Spinal cord (tissue), 9 donors: ENCODE measurements at regions not wholly inside any gene's neighbourhood (a gene's known extent, or its start where the extent isn't known, plus 50 kb on each side); places are given as distances from the start of the nearest gene placed in this dataset.

Source experiments
- DNase-seq, 6 donors: peaks; one replicate each; pipeline versions ENCODE4 v3.0.0 to v3.0.0-alpha.2; 2013 to 2015; ENCODE audit warnings: low spot score in 6 of 6, low read depth in 4 of 6
- H3K27ac ChIP-seq: one replicate; pipeline ENCODE4 v1.5.1; 2013; ENCODE audit warnings: low read depth, low read length, control low read depth
- H3K27me3 ChIP-seq: one replicate; pipeline ENCODE4 v1.6.1; 2013; ENCODE audit warnings: low read length; ENCODE audit not compliant: control insufficient read depth, insufficient read depth
- H3K36me3 ChIP-seq: one replicate; pipeline ENCODE4 v1.6.1; 2013; ENCODE audit warnings: low read length; ENCODE audit not compliant: control insufficient read depth, insufficient read depth
- H3K4me1 ChIP-seq: one replicate; pipeline ENCODE4 v1.6.1; 2013; ENCODE audit warnings: low read length; ENCODE audit not compliant: control insufficient read depth, insufficient read depth
- H3K4me3 ChIP-seq: one replicate; pipeline ENCODE4 v1.5.1; 2013; ENCODE audit warnings: low read depth, low read length, control low read depth
- H3K9me3 ChIP-seq: one replicate; pipeline ENCODE4 v1.6.1; 2013; ENCODE audit warnings: low read length; ENCODE audit not compliant: control insufficient read depth, insufficient read depth
- WGBS: methylation state at CpG from one replicate; pipeline ENCODE4 v1.1.5; 2013; ENCODE audit warnings: missing lambda C conversion rate; ENCODE audit not compliant: insufficient coverage; 5-methylcytosine and 5-hydroxymethylcytosine counted together
- donor health status: healthy.

DNA sequence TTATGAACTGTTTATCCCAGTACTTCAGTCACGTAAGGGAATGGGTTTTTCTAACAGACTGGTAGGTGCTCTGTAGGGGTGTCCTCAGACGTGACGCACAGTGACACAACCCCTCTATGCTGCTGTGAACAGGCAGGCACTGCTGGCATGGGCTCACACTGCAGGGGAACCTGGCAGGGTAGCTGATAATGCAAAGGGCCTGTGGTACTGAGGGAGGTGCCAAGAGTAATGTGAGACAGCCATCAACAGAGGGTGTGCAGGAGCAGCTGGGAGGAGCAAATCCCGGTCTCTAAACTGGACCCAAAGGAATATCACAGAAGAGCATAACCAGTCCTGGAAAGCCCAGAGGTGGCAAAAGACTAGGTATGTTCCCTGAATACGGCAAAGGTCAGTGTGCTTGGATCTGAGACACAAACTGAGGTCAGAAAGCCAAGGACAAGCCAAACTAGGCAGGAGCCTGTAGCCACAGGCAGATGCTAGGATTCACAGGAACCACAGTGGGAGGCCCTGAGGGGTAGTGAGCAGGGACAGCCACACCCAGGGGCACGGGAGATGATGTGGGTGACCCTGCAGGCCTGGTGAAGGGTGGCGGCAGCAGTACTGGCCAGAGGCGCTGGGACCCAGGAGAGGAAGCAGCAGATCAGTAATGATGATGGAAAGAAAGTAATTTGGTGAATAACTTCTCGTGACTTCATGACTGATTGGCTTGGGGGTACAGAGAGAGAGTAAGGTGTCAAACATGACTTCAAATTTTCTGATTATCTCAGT, 248.1 kb upstream of the CHRNA7 start:
- Histone ChIP-seq H3K27me3 (no peaks in the 10 kb centered on the region), H3K4me1 (no peaks in the 10 kb centered on the region), H3K27ac (no peak overlapping the region), H3K9me3 (no peaks in the 10 kb centered on the region), H3K4me3 (no peak overlapping the region), H3K36me3 (no peaks in the 10 kb centered on the region)
- WGBS = 89% methylated on average over 7 of the region's 9 CpGs
- no peak for DNase-seq

DNA sequence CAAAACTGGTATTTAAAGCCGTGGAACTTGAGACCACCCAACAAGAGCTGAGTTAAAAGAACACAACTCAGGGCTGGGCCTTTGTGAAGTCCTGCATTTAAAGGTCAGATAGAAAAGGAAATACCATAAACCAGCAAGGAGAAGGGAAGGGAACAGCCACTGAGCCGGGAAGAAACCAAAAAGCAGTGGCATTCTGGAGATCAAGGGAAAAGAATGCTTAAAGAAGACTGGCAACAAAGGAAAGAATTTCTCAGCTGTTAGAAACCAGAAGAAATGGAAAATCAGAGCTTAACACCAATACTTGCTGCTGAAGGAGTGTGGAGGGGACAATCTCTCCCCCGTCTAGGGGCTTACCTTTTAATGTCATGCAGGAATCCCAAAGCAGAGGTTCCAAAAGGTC, 247.4 kb upstream of the CHRNA7 start:
- Histone ChIP-seq H3K9me3 (no peaks in the 10 kb centered on the region), H3K4me1 (no peaks in the 10 kb centered on the region), H3K36me3 (no peaks in the 10 kb centered on the region), H3K27ac (no peak overlapping the region), H3K27me3 (no peaks in the 10 kb centered on the region), H3K4me3 (no peak overlapping the region)
- no peak for DNase-seq
- WGBS = 73% methylated on average over 2 of the region's 3 CpGs

DNA sequence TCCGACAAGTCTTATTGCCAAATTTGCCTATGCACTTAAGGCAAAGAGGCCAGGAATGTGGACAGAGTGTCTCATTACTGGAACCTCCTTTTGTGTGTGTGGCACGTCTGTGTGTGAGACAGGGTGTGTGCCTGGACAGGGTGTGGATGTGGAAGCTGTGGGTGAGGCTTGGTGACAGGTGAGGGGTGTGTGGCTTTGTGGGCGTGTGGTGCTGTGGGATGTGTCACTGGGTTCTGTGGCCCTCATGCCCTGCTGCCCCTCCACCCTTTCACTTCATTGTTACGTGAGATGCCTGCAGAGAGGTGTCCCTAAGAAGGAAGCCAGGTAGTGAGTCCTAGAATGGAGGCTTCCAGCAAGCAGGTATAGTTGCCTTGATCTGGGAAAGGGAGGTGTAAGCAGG, 244.0 kb upstream of the CHRNA7 start:
- Histone ChIP-seq H3K27ac (no peak overlapping the region), H3K36me3 (no peaks in the 10 kb centered on the region), H3K9me3 (no peaks in the 10 kb centered on the region), H3K4me3 (no peak overlapping the region), H3K27me3 (no peaks in the 10 kb centered on the region), H3K4me1 (no peaks in the 10 kb centered on the region)
- no peak for DNase-seq
- WGBS = 100% methylated on average over 2 of the region's 4 CpGs

DNA sequence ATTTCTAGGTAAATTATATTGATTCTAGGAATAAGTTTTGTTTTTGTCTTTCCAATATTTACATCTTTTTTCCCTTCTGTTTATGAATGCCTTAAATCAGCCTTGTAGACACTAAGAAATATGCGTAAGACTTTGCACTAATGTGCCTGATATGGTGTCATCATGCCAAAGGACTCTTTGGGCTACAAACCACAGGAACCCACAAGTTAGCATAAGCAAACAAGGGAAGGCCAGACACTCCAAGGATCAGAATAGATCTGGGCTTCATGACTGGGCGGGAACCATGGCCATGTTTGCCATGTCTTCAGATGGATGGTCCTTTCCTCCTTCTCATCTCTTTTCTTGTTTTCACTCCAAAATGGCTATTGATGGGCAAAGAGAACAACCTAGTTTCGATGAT, 242.2 kb upstream of the CHRNA7 start:
- no peak for DNase-seq
- no peak overlapping the region for H3K27ac ChIP-seq
- WGBS = 94% methylated on average over 2 of the region's 3 CpGs
- no peak overlapping the region for H3K4me3 ChIP-seq
- H3K27me3 ChIP-seq = no peaks in the 10 kb centered on the region
- no peaks in the 10 kb centered on the region for H3K4me1 ChIP-seq
- H3K36me3 ChIP-seq = no peaks in the 10 kb centered on the region
- no peaks in the 10 kb centered on the region for H3K9me3 ChIP-seq

DNA sequence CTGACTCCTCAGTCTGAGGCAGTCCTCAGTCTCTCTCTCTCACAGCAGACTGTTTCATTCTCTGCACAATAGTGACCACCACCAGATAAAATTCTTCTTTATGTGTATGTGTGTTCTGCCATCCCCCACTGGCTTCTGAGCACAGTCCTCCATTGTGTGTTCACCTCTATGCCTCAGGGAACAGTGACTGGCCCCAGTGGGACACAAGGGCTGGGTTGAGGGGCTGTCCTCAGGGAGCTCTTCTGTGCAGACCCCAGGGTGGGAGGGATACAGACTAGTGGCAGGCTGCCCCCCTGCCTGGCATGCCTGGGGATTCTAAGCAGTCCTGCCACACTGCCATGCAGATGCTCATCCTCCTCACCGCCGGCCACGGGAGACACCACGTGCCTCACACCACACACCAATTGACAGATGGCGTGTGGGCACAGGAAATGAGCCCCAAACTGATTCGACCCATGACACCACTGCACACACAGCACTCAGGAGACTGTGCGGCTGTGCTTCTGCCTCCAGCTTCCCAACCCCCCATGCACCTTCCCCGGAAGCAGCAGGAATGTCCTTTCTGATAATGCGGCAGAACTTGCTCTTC, 237.6 kb upstream of the CHRNA7 start:
- no peaks in the 10 kb centered on the region for H3K4me1 ChIP-seq
- no peak overlapping the region for H3K27ac ChIP-seq
- H3K27me3 ChIP-seq = no peaks in the 10 kb centered on the region
- DNase-seq = no peak
- WGBS = 89% methylated on average over 9 of the region's 9 CpGs
- no peaks in the 10 kb centered on the region for H3K36me3 ChIP-seq
- no peaks in the 10 kb centered on the region for H3K9me3 ChIP-seq
- no peak overlapping the region for H3K4me3 ChIP-seq

DNA sequence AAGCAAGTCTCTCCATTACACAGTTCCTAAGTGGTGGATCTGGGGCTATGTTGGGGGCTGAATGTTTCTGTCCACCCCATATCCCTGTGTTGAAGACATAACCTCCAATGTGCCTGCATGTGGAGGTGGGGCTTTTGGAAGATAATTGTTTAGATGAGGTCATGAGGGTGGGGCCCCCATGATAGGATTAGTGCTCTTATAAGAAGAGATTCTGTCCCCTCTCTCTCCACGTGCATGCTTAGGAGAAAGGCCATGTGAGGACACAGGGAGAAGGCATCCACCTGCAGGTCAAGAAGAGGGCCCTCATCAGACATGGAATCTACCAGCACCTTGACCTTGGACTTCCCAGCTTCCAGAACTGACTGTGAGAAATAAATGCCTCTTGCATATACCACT, 231.0 kb upstream of the CHRNA7 start:
- H3K4me3 ChIP-seq = no peak overlapping the region
- no peaks in the 10 kb centered on the region for H3K27me3 ChIP-seq
- DNase-seq = no peak
- no peak overlapping the region for H3K27ac ChIP-seq
- 100% methylated on average over 1 of the region's 1 CpG for WGBS
- H3K4me1 ChIP-seq = peaks cover 13% of the 10 kb centered on the region
- H3K9me3 ChIP-seq = no peaks in the 10 kb centered on the region
- peaks cover 4% of the 10 kb centered on the region for H3K36me3 ChIP-seq

DNA sequence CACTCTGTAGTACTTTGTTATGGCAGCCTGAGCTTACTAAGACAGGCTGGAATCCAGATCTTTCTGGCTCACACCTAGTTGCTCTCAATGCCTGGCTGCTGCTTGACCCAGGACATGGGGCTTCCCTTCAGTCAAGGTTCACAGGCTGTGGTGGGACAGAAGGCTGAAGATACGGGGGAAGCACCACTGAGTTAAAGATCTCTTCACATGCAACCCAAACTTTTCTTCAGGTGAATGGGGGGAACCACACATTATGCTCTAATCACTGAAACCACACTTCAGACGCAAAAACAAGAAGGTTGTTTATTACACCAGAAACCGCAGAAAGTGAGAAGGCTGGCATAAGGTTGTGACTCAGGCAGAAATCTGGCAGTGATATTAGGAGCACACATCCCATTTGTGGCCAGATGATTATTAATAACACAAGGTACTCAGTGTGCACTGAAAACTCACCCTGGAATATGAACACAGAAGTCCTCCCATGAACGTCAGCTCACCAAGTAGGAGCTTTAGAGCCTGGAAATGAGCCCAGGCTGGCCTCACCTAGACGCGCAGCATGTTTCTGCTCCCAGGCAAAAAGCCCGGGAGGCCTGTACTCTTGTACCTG, 230.5 kb upstream of the CHRNA7 start:
- H3K4me3 ChIP-seq = no peak overlapping the region
- DNase-seq = no peak
- no peaks in the 10 kb centered on the region for H3K27me3 ChIP-seq
- H3K4me1 ChIP-seq = peaks cover 13% of the 10 kb centered on the region
- WGBS = 95% methylated on average over 4 of the region's 7 CpGs
- no peaks in the 10 kb centered on the region for H3K9me3 ChIP-seq
- H3K27ac ChIP-seq = no peak overlapping the region
- peaks cover 4% of the 10 kb centered on the region for H3K36me3 ChIP-seq

DNA sequence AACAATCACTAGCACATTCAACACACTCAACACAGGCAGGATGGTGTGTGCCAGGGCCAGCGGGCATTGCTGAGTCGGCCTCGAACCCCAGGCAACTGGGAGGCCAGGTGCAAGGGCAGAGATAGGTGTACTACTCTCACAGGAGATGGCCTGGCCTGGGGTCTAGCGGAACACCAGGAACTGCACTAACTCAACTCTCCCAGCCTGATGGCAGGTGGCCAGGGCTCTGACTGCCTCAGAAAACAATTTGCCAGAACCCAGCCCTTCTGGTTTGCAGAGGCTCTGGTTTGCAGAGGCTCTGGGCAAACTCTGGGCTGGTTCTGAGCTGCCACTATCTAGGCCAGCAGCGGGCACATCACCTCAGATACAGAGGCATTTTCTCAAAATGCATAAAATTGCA, 229.2 kb upstream of the CHRNA7 start:
- DNase-seq = peak in 4 of 6 donors; percentile 22 to 61 (median 34)
- H3K9me3 ChIP-seq = no peaks in the 10 kb centered on the region
- H3K27me3 ChIP-seq = no peaks in the 10 kb centered on the region
- no peak overlapping the region for H3K27ac ChIP-seq
- no peak overlapping the region for H3K4me3 ChIP-seq
- H3K4me1 ChIP-seq = peaks cover 13% of the 10 kb centered on the region
- peaks cover 4% of the 10 kb centered on the region for H3K36me3 ChIP-seq
- WGBS = 50% methylated on average over 4 of the region's 5 CpGs

DNA sequence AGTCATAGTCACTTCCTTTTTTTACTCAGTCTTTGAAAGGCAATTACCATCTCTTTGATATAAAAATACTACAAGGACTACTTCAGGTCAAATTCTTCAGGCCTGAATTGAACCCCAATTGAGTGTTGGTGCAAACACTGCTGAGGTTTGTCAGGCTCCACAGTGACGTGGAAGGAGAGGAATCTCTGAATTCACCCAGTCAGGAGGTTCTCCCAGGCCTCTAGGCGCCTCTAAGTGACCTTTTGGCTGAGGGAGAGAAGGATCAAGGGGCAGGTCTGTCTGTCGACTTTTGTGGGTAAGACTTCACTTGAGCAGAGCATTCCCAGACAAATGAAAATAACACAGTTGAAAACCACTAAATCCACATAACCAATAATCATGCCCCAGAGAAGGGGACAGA, 227.6 kb upstream of the CHRNA7 start:
- peaks cover 13% of the 10 kb centered on the region for H3K4me1 ChIP-seq
- DNase-seq = no peak
- peaks cover 4% of the 10 kb centered on the region for H3K36me3 ChIP-seq
- no peaks in the 10 kb centered on the region for H3K9me3 ChIP-seq
- H3K27me3 ChIP-seq = no peaks in the 10 kb centered on the region
- H3K27ac ChIP-seq = no peak overlapping the region
- H3K4me3 ChIP-seq = no peak overlapping the region
- 90% methylated on average over 2 of the region's 3 CpGs for WGBS

DNA sequence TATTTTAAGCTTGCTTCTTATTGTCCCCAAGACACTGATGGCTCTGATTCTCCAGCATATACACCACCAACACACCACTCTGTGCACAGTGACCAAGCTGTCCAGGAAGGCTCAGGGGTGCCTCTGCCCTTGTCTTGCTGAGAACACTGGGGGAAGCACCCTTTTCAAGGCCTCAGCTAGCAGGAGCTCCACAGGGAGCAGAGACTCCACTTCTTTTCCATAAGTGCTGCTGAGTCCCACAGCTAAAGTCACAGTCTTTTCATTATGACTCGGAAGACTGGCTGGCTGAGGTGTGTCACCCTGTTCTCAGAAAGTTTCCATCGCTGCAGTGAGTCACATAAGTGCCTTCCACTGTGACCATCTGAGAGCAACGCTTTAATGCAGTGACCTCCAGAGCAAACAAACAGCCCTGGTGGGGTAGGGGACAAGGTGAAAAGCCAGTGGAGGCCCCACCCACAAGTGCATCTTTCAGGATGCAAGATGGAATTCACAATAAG, 226.9 kb upstream of the CHRNA7 start:
- 70% methylated on average over 3 of the region's 3 CpGs for WGBS
- H3K4me3 ChIP-seq = no peak overlapping the region
- peaks cover 13% of the 10 kb centered on the region for H3K4me1 ChIP-seq
- no peaks in the 10 kb centered on the region for H3K9me3 ChIP-seq
- H3K36me3 ChIP-seq = peaks cover 4% of the 10 kb centered on the region
- DNase-seq = no peak
- H3K27ac ChIP-seq = no peak overlapping the region
- H3K27me3 ChIP-seq = no peaks in the 10 kb centered on the region
